ENCODE measurements at regions not wholly inside any gene's neighbourhood (a gene's known extent, or its start where the extent isn't known, plus 50 kb on each side); places are given as distances from the start of the nearest gene placed in this dataset.

DNA sequence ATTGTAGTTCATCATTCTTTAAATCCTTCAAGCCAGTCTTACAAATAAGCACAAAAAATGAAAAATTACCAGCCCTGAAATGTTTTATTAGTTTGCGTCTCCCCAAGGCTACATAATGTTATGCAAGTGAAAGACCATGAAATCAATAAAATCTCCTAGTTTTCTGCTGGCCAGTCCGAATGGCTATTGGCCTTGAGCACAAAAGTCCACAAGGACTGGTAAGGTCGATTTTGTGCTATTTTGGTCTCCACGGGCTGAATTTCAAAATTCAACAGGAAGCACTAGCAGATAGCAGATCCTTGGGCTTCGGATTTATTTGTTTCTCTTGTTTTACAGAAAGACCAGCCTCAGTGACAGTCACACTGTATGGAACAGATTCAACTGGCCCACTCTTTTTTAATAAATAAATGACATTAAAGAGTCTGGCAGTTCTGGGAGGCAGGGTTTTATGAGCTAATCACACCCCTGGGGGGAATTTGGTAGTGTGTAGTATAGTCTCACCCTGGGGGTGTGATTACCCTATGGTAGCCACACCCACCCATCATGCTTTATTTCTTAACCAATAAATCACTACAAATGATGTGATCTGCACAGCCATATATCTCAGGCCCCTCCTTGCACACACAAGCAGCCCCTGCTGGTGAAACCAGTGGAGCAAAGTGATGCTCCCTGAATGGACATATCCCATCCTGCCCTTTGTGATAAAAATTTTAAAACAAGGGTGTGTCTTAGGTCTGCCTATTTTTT, 51.1 kb upstream of the TMEM33 start:
- no peak for DNase-seq (ENCODE audit: low read depth)

GRCh38 chr4:41882625-41883347, 52.4 kb upstream of the TMEM33 start:
- DNase-seq (ENCODE audit: low read depth): peak; percentile 35

DNA sequence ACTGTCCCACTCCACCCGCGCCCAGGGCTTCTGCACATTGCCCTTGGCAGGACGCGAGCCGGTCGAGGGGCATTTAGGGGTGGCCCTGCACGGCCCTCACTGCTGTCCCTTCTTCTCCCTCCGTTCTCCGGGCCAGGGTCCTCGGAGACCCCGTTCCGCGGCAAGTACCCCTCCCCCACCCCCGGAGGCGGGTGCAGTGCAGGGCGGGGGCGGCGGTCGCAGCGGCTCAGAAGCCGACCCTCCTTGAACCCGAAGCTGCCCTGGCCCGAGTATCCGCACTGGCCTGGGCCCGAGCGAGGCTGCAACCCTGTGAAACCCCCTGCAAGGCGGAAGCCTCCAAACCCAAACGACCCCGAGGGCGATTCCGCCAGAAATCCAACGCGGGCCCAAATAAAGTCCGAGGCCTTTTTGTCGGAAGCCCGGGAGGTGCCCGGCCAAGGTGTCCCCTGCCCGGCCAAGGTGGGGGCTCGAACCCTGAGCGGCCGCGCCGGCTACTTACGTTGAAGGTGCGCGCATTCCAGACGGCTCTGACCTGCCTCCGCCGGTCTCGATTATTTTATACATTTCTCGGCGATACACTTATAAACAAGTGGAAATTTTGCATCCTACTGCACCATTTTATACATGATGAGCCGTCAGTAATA, 53.1 kb upstream of the TMEM33 start:
- no peak for DNase-seq (ENCODE audit: low read depth)

DNA sequence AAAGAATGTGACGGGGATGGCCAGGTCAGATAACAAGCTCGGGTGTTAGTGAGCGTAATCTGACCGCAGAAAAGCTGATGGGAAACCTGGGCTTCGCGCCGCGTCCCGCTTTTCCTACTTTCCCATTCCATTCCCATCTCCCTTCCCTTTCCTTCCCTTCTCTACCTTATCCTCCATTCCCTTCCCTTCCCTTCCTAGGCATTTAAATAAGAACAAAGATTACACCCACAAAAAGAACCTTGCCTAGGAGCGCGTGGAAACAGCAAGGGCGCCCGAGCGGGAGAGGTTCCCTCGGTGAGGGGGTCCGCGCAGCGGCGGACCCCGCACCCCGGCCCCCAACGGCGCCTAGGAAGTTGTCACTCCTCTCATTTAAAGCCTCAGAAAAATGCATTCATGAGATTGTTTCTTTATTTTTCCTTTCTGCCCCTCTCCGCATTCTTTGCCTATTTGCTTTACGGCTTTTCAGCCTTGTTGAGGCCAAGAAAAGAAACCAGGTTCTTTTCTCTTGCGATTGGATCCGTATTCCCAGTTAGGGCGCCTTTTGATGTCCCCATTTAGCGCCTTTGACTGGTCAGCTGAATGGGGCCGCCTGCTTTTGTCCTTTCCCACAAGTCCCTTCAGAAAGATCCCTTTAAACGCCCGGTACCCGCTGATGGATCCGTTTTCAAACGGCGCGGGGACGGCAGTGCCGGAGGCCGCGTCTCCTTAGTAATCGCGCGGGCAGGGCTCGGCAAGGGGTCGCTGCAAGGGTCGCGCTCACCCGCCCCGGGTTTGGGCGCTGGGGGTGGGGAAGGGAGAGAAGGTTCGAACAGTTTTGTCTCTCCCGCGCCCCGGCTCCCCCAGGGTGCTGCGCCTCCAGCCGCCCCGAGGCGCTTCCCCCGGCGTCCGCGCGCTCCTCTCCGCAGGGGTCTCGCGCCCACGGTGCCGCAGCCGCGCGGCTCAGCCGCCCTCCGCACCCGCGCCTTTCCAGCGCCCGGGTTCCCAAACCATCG, 54.1 kb upstream of the TMEM33 start:
- no peak for DNase-seq (ENCODE audit: low read depth)

- DNase-seq (ENCODE audit: low read depth): no peak
Measured at GRCh38 chr4:41880022-41880837, 55.0 kb upstream of the TMEM33 start.

DNA sequence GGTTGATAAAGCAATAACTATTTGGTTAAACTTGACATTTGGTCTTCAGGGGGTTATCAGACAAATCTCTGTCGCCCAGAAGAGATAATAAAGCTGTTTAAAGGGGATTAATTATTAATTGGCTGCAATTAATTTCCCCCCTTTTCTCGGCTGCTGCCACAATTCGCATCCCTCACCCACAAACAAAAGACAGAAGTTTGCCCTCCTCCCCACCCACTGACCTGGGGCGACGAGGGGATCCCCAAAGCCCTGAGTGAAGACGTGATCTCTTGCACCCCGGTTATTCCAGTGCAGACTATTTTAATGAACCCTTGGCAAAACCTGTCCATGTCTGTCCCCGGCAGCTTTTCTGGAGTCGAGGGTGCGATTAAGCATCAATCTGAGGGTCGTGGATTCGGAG, 55.7 kb upstream of the TMEM33 start:
- no peak for DNase-seq (ENCODE audit: low read depth)

DNA sequence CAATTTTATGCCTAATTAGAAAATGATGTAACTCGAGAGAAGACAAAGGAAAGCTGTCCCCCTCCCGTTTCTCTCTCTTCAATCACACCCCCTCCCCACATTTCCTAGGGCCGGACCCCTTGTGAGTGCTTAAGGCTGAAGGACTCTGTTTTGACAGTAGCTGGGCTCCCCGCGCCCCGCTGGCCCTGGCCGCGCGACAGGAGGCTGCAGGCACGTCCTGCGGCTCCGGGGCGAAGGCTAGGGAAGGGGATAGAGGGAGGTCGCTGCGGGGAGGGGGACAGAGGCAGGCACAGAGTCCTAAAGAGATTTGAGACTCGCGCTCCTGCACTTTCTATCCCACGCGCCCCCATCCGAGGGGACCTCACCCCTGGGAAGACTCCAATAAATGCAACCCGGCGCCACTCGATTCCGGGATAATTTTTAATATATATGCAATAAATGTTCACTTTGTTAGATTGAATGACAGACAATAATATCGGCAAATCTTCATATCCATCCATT, 56.2 kb upstream of the TMEM33 start:
- DNase-seq (ENCODE audit: low read depth): no peak

DNA sequence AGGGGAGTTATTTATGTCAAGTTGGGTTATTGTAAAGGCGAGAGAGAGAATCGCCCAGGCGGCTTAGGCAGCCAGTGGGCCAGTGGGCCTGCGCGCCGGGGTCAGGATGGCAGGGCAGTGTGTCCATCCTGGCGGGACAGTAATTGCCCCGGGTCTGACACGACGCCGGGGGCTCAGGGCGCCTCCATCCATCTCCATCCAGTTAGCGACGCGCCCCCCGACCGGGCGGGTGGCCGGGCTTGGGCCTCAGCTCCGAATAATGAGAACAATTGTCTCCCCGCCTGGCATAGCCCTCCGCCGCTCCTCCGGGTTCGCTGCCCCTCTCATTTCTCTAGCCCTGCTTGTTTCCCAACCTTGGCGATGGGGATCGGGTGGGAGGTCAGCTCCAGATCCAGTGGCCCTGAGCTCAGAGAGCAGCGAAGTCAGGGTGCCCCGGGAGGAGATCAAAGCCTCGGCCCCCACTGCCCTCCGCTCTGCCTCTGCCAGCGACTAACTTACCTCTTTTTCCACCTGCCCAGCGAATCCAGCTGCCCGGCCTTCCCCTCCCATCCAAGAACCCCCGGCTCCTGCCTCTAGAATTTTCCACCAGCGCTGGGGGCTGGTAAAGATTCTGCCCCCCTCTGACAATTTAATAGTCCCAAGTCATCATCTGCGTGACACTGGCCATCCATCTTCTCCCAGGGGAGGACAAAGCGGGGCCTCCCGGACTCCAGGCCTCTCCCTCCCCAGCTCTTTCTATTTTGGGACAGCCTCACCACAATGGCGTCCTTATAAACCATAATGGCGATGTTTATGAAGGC, 56.9 kb upstream of the TMEM33 start:
- no peak for DNase-seq (ENCODE audit: low read depth)

DNA sequence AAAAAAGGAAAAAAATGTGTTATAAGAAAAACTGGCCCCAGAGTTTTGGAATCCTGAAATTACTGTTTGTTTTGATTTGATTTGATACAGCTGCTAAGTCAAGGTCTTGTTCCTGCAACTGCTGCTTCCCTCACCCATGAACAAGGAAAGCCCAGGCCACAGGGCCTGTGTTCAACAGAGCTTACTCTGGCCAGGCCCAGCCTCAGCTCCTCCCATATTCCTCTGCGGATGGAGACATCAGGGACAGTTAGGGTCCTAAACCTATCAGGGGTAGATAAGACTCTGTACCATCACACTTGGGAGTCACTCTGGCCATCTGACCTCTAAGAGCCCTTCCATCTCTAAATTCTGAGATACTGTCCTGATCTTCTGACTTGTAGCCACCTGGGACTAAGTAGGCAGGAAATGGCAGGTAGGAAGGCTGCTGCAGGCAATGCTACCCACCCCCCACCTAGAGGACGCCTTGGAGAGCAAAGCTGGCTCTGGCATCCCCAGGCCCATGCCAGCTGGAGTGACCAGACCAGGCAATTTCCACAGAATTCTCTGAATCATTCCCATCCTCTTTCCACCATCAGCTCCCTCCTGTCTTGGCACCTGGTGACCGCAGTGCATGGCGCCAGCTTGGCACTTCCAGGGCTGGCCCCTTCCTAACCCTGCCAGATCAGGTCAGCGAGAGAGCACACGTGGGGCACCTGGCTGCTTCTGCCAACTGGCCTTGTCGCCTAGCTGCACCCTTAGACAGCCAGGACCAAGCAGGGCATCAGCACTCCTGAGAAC, 58.0 kb upstream of the TMEM33 start:
- DNase-seq (ENCODE audit: low read depth): no peak

GRCh38 chr4:41874873-41875272, 60.4 kb upstream of the TMEM33 start:
- DNase-seq (ENCODE audit: low read depth): no peak

DNA sequence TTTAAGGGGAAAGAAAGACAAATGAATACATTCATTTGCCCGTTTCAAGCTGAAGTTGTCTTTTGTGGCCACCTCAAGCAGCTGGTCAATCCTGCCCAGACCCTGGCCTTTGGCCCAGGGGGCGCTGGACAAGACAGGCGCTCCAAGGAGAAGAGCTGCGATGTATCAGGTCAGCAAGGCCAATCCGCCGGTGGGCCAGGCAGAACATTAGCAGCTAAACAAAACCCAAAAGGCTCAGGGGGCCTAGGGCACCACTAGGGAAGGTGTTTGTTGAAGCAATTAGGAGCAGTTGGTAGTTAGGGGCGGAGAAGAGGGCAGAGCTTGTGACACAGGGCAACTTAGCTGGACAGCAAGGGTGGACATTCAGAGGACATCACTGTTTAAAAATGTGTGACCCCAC, 60.8 kb upstream of the TMEM33 start:
- no peak for DNase-seq (ENCODE audit: low read depth)

- DNase-seq (ENCODE audit: low read depth): no peak
Measured at GRCh38 chr4:41873380-41874295, 61.6 kb upstream of the TMEM33 start.

DNA sequence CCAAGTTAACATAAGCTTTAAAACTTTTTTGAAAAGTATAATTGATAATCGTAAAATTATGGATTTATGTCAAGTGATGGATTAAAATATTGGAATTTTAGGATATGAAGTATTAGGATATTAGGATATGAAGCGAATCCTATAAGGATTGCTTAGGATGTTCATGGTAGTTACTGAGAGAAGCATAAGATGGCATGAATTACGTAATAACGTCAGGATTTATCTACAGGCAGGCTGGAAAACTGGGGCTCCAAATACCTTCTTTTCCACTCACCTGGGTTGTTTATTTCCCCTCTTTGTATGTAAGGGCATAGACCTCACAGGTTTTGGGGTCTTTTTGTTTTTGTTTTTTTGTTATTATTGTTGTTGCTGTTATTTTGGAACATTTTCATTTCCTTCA, 65.2 kb upstream of the TMEM33 start:
- DNase-seq (ENCODE audit: low read depth): no peak

- no peak for DNase-seq (ENCODE audit: low read depth)
Measured at GRCh38 chr4:41866799-41867677, 68.2 kb upstream of the TMEM33 start.

- DNase-seq (ENCODE audit: low read depth): no peak
Measured at GRCh38 chr4:41865981-41866798, 69.0 kb upstream of the TMEM33 start.

DNA sequence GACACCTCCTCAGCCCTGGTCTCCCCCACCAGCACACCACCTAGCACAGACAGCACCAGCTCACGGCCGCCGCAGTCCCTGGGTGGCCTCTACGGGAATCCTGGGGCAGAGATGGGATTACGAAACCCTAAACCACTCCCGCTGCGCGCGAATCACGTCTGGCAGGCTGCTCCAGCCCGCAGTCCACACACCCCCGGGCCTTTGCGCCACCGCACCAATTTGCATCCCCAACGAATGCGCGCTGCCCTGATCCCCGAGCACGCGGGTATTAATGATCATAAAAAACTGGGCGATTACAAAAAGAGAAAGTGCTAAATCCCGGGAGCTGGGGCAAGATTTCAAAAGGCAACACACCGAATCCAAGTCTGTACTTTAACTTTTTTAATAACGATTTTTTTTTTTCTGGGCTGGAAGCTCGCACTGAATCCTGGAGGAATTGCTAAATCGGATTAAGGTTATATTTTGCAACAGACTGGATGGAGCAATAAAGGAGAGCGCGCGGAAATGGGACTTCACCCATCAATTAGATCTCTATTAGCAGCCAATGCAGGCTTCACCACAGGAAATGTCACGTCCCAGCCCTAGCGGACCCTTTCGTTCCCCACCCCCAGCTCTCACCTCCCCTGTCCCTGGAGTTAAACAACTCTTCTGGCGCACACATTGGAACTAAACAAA, 69.8 kb upstream of the TMEM33 start:
- no peak for DNase-seq (ENCODE audit: low read depth)
